ENCODE measurements at regions not wholly inside any gene's neighbourhood (a gene's known extent, or its start where the extent isn't known, plus 50 kb on each side); places are given as distances from the start of the nearest gene placed in this dataset.

DNA sequence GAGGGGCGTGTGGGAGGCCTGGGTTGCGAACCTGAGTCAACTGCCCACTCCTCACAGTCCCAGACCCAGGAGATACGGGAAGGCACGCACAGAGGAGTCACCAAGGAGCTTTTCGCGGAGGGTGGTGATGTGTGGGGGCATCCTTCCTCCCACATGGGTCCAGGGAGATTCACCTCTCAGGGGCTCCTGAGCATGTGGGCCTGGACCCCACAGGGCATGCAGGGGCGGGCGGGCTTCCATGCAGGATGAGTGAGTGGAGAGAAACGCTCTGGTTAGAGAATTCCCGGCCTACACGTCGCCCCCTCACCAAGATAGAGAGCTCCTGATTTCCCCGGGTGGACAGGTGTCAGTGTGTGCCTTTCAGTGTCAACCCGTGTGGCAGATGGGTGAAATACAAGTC lies 641.7 kb upstream of the FZD8 start:
- TF ChIP-seq POLR2A (IDR thresholded peaks at IDR 0.05; ENCODE audit: low read depth, low read length) (no peak), RAD21 (IDR thresholded peaks at IDR 0.05; ENCODE audit: low read length) (no peak)
- TF ChIP-seq, protein P1, sequence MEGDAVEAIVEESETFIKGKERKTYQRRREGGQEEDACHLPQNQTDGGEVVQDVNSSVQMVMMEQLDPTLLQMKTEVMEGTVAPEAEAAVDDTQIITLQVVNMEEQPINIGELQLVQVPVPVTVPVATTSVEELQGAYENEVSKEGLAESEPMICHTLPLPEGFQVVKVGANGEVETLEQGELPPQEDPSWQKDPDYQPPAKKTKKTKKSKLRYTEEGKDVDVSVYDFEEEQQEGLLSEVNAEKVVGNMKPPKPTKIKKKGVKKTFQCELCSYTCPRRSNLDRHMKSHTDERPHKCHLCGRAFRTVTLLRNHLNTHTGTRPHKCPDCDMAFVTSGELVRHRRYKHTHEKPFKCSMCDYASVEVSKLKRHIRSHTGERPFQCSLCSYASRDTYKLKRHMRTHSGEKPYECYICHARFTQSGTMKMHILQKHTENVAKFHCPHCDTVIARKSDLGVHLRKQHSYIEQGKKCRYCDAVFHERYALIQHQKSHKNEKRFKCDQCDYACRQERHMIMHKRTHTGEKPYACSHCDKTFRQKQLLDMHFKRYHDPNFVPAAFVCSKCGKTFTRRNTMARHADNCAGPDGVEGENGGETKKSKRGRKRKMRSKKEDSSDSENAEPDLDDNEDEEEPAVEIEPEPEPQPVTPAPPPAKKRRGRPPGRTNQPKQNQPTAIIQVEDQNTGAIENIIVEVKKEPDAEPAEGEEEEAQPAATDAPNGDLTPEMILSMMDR (conservative IDR thresholded peaks at IDR 0.05; ENCODE audit: low read depth, low read length), result no peak

Data from IMR-90 (cell line).